ENCODE measurements at regions not wholly inside any gene's neighbourhood (a gene's known extent, or its start where the extent isn't known, plus 50 kb on each side); places are given as distances from the start of the nearest gene placed in this dataset.

- TF ChIP-seq, protein P1, sequence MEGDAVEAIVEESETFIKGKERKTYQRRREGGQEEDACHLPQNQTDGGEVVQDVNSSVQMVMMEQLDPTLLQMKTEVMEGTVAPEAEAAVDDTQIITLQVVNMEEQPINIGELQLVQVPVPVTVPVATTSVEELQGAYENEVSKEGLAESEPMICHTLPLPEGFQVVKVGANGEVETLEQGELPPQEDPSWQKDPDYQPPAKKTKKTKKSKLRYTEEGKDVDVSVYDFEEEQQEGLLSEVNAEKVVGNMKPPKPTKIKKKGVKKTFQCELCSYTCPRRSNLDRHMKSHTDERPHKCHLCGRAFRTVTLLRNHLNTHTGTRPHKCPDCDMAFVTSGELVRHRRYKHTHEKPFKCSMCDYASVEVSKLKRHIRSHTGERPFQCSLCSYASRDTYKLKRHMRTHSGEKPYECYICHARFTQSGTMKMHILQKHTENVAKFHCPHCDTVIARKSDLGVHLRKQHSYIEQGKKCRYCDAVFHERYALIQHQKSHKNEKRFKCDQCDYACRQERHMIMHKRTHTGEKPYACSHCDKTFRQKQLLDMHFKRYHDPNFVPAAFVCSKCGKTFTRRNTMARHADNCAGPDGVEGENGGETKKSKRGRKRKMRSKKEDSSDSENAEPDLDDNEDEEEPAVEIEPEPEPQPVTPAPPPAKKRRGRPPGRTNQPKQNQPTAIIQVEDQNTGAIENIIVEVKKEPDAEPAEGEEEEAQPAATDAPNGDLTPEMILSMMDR (conservative IDR thresholded peaks at IDR 0.05; ENCODE audit: low read depth, low read length), result peak; percentile 73
- no peak for TF ChIP-seq EZH2 (IDR thresholded peaks at IDR 0.05; ENCODE audit: borderline replicate concordance, low read depth, low read length, poor library complexity, severe bottlenecking)
Observed at GRCh38 chrX:34365471-34365870, 233.4 kb upstream of the FAM47A start.
